ENCODE measurements at regions not wholly inside any gene's neighbourhood (a gene's known extent, or its start where the extent isn't known, plus 50 kb on each side); places are given as distances from the start of the nearest gene placed in this dataset.
A peak's percentile ranks its signal among the peaks of the same experiment; 100 is the strongest.
"Not testable (repeated sequence)": the region's sequence is repeated elsewhere in the genome, so short reads cannot be mapped to it uniquely, and the experiment has no call there.

GRCh38 chr17:27081002-27081638 is 212.8 kb upstream of the WSB1 start:
- in situ Hi-C loops (cut with HindIII; ENCODE audit: low pct_unique_long_range_greater_than_20kb, low sequenced_read_pairs) = no loop called here
- TF ChIP-seq JUND (IDR thresholded peaks at IDR 0.05; ENCODE audit: low read depth) = no peak
- no peak for DNase-seq (ENCODE audit: low read depth in 1 of 2, low spot score in 1 of 2)

GRCh38 chr17:27082023-27082774 is 211.7 kb upstream of the WSB1 start:
- in situ Hi-C loops (cut with HindIII; ENCODE audit: low pct_unique_long_range_greater_than_20kb, low sequenced_read_pairs) = no loop called here
- no peak for DNase-seq (ENCODE audit: low read depth in 1 of 2, low spot score in 1 of 2)
- TF ChIP-seq JUND (IDR thresholded peaks at IDR 0.05; ENCODE audit: low read depth) = no peak

GRCh38 chr17:27082775-27083154 is 211.1 kb upstream of the WSB1 start:
- in situ Hi-C loops (cut with HindIII; ENCODE audit: low pct_unique_long_range_greater_than_20kb, low sequenced_read_pairs) = no loop called here
- TF ChIP-seq JUND (IDR thresholded peaks at IDR 0.05; ENCODE audit: low read depth) = no peak
- no peak for DNase-seq (ENCODE audit: low read depth in 1 of 2, low spot score in 1 of 2)

- no peak for DNase-seq (ENCODE audit: low read depth in 1 of 2, low spot score in 1 of 2)
- TF ChIP-seq JUND (IDR thresholded peaks at IDR 0.05; ENCODE audit: low read depth) = no peak
- in situ Hi-C loops (cut with HindIII; ENCODE audit: low pct_unique_long_range_greater_than_20kb, low sequenced_read_pairs) = no loop called here
These were observed 210.3 kb upstream of the WSB1 start for GRCh38 chr17:27083408-27084185.

GRCh38 chr17:27085517-27085916 is 208.4 kb upstream of the WSB1 start:
- no peak for DNase-seq (ENCODE audit: low read depth in 1 of 2, low spot score in 1 of 2)
- TF ChIP-seq JUND (IDR thresholded peaks at IDR 0.05; ENCODE audit: low read depth) = no peak
- in situ Hi-C loops (cut with HindIII; ENCODE audit: low pct_unique_long_range_greater_than_20kb, low sequenced_read_pairs) = no loop called here

- no peak for TF ChIP-seq JUND (IDR thresholded peaks at IDR 0.05; ENCODE audit: low read depth)
- in situ Hi-C loops (cut with HindIII; ENCODE audit: low pct_unique_long_range_greater_than_20kb, low sequenced_read_pairs) = no loop called here
- no peak for DNase-seq (ENCODE audit: low read depth in 1 of 2, low spot score in 1 of 2)
These were observed 207.4 kb upstream of the WSB1 start for GRCh38 chr17:27086526-27086925.

GRCh38 chr17:27087935-27088766 is 205.8 kb upstream of the WSB1 start:
- TF ChIP-seq JUND (IDR thresholded peaks at IDR 0.05; ENCODE audit: low read depth) = no peak
- in situ Hi-C loops (cut with HindIII; ENCODE audit: low pct_unique_long_range_greater_than_20kb, low sequenced_read_pairs) = no loop called here
- no peak for DNase-seq (ENCODE audit: low read depth in 1 of 2, low spot score in 1 of 2)

GRCh38 chr17:27088767-27089078 is 205.2 kb upstream of the WSB1 start:
- no peak for DNase-seq (ENCODE audit: low read depth in 1 of 2, low spot score in 1 of 2)
- no peak for TF ChIP-seq JUND (IDR thresholded peaks at IDR 0.05; ENCODE audit: low read depth)
- in situ Hi-C loops (cut with HindIII; ENCODE audit: low pct_unique_long_range_greater_than_20kb, low sequenced_read_pairs) = no loop called here

- DNase-seq (ENCODE audit: low read depth in 1 of 2, low spot score in 1 of 2) = peak in 1 of 2 experiments; percentile 44
- in situ Hi-C loops (cut with HindIII; ENCODE audit: low pct_unique_long_range_greater_than_20kb, low sequenced_read_pairs) = not testable (repeated sequence)
These were observed 204.6 kb upstream of the WSB1 start for GRCh38 chr17:27089079-27089928.

- TF ChIP-seq JUND (IDR thresholded peaks at IDR 0.05; ENCODE audit: low read depth) = no peak
- in situ Hi-C loops (cut with HindIII; ENCODE audit: low pct_unique_long_range_greater_than_20kb, low sequenced_read_pairs) = no loop called here
- DNase-seq (ENCODE audit: low read depth in 1 of 2, low spot score in 1 of 2) = no peak
These were observed 204.0 kb upstream of the WSB1 start for GRCh38 chr17:27089929-27090247.

GRCh38 chr17:27090450-27091042 is 203.4 kb upstream of the WSB1 start:
- DNase-seq (ENCODE audit: low read depth in 1 of 2, low spot score in 1 of 2); in situ Hi-C loops (cut with HindIII; ENCODE audit: low pct_unique_long_range_greater_than_20kb, low sequenced_read_pairs): not testable (repeated sequence)
